GM21737 (cell line): ENCODE measurements at regions not wholly inside any gene's neighbourhood (a gene's known extent, or its start where the extent isn't known, plus 50 kb on each side); places are given as distances from the start of the nearest gene placed in this dataset.

Experiments
- ATAC-seq: cut with Tn5 transposase; IDR thresholded peaks from one replicate; pipeline ENCODE4 v1.9.1; 2021; ENCODE audit warnings: mild to moderate bottlenecking, moderate library complexity; ENCODE audit not compliant: unreplicated experiment

DNA sequence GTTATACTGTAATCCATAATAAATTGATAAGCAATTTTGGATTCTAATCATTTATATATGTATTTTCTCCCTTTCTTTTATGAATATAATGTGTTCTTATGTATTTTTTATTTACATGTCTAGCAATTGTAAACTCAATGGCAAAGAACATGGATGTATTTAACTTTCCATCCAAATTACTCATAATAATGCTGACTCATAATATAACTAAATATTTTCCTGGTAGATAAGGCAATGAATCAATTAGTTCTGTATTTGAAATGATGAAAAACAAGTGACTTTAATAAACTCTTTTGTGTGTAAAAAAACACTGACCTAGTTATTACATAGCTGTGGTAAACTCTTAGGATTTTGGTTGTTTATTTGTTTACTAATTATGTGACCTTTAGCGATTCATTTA, 211.2 kb downstream of the DTHD1 start:
- ATAC-seq: no peak

DNA sequence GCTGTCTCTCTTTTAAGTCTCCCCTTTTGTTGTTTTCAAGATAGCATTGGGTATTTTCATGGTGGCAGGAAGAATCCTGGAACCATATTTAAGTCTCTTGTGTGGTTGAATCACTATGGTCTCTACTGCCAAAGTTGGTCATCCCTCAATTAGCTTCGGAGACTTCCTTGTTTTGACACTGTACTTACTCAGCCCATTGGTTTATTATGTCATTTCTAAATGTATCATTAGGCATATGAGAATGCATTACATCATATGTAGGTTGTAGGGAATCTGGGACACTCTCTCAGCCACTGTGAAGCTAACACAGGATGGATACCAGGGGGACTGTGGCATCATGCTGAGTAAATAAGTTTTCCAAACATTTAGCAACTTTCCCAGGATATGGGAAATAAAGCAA, 211.8 kb downstream of the DTHD1 start:
- ATAC-seq: no peak

DNA sequence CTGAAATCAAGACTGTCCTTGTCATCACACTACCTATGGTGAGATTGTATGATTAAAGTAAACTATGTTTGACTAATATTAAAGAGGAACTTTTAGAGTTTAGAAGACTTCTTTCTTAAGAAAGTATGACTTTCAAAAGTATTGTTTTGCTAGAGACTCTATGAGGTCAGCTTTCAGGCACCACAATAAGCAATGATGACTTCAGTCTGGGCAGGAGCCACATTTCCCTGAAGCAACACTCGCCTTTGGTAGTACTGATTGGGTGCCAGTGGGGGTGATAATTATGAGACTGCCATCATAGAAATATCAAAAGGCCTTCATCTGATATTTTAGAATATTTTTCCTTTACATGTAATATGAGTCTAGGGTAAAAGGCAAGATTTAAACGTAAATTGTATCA, 212.6 kb downstream of the DTHD1 start:
- no peak for ATAC-seq

DNA sequence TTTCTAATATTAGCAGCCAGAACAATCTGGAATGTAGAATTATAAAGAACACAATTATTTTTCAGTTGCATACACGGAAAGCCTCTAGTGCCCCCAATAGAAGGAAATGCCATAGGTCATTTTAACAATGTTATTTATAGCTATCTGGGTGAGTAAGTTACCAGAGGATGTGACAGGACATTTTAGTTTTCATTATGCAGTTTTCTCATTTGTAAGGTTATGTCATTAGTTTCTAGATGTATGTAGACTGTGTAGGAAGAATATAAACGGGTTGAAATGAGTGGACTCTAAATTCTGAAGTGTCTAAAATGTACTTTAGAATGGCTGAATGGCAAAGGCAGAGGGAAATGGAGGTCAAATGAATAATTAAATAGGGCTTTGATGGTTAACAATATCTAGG, 213.3 kb downstream of the DTHD1 start:
- no peak for ATAC-seq

DNA sequence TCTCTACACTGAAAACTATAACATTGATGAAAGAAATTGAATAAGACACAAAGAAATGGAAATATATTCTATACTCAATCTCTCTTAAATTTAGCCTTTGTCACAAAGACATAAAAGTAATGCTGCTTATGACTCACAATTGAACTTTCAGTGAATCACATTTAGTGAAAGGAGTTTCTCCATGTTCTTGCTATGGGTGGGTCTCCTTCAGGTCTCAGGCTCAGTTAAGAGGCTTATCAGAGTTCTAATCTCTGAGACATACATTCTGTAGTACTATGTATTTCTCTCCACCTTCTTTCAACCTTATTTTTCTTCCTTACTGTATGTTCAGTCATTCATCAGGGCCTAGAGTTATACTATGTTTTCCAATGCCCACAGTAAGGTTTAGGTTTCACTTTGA, 220.9 kb downstream of the DTHD1 start:
- no peak for ATAC-seq

GRCh38 chr4:36508394-36508793, 227.0 kb downstream of the DTHD1 start:
- no peak for ATAC-seq

- no peak for ATAC-seq
Measured at GRCh38 chr4:36509845-36510244, 228.4 kb downstream of the DTHD1 start.

- no peak for ATAC-seq
Measured at GRCh38 chr4:36511785-36512184, 230.4 kb downstream of the DTHD1 start.

- no peak for ATAC-seq
Measured at GRCh38 chr4:36516522-36517095, 235.2 kb downstream of the DTHD1 start.

- no peak for ATAC-seq
Measured at GRCh38 chr4:36523182-36523581, 241.8 kb downstream of the DTHD1 start.

DNA sequence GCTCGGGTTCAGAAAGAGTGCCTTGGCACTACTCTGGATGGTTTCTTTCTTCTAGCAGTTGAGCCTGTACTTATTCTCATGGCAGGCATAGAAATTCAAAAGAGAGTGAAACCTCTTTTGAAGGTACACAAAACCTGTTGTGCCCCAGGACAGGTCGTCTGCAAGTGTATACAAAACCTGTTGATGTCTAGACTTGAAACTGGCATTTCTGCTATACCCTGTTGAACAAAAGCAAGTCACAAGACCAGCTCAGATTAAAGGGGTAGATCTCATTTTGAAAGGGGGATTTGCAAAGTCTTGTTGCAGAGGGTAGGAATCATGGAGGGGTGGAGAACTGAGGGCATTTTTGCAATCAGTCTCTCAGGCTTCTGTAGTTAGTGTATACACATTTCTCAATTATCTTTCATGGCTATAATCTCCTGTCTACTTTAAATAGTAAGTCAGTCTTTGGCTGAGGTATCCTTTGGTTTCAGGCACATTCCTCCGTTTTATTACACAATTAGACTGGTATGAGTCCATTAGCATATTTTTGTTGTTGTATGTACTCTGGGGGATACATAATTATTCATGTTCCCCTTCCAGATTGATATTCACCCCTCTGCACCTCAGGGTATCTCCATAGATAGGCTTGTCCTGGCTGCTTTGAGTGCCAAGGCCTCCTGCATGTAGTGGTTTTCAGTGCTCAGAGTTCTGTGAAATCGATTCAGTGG, 251.4 kb downstream of the DTHD1 start:
- no peak for ATAC-seq

DNA sequence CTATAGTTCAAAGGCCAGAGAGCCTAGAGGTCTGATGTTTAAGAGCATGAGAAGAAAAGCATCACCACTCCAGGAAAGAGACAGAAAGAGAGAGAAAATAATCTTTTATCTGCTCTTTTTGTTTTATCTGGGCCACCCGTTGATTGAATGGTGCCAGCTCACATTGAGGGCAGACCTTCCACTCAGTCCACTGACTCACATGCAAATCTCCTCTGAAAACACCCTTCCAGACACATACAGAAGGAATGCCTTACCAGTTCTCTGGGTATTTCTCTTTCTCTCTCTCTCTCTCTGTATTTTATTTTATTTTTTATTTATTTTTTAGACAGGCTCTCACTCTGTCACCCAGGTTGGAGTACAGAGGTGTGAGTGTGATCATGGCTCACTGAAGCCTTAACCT, 252.5 kb downstream of the DTHD1 start:
- no peak for ATAC-seq

GRCh38 chr4:36547383-36547782, 266.0 kb downstream of the DTHD1 start:
- no peak for ATAC-seq

DNA sequence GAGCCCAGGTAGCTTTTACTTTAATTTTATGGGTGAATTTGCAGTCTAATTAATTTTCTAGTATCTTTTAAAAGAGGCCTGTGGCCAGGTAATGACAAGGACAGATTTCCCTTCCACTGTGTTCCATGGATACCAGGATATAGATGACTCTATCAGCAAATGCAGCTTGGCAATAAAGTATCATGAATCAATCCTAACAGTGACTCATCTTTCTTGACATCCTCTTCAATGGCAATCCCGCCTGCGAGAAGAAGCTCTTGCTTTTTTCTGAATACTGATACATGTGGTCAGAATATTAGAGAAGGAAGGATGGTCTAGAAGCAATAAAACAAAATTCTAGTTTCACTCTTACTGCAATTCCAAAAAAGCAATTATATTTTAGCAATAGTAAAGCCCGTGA, 267.8 kb downstream of the DTHD1 start:
- ATAC-seq: no peak

- ATAC-seq: no peak
Measured at GRCh38 chr4:36549992-36550391, 268.6 kb downstream of the DTHD1 start.

DNA sequence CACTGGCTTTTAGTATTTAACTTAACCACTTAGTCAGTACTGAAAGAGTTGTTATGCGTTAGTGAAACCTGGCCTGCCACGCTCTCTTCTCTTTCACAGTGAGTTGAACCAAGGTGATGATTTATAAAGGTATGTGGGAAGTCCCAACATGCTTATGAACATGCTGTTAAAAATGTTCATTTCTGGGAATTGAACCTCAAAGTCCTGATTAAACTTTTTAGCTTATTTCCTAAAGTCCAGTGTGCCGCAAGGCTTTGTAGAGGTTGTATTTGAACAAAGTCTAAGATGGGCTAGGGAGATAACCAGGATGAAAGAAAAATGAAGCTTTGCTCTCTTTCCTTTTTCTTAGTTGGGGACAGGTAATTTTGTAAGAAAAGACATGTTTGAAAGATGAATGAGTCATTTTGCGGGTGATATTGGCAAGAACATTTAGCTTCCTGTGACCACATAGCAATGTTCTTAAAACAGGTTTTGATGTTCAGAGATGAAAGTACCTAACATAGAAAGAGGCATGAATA, 270.3 kb downstream of the DTHD1 start:
- peak; percentile 71 for ATAC-seq

GRCh38 chr4:36553029-36553428, 271.6 kb downstream of the DTHD1 start:
- no peak for ATAC-seq

- ATAC-seq: no peak
Measured at GRCh38 chr4:36553453-36553852, 272.0 kb downstream of the DTHD1 start.

DNA sequence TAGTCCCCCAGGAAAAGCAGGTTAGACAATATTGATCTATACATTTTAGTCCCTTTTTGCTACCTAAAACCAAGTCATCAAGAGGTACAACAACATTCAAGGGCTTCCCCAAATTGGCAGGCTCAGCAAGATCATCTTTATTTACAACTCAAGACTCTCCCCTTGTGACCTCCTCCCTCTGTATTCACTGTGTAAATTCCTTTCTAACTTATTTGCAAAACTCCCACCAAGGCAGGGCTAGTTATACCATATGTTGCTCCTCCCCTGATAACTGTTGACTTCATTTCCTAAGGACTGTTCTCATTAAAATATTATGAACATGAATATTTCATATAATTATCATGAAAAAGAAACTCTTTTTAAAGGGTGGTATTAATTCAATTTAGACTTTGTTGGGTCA, 275.6 kb downstream of the DTHD1 start:
- ATAC-seq: no peak

- ATAC-seq: no peak
Measured at GRCh38 chr4:36568575-36568974, 287.2 kb downstream of the DTHD1 start.

DNA sequence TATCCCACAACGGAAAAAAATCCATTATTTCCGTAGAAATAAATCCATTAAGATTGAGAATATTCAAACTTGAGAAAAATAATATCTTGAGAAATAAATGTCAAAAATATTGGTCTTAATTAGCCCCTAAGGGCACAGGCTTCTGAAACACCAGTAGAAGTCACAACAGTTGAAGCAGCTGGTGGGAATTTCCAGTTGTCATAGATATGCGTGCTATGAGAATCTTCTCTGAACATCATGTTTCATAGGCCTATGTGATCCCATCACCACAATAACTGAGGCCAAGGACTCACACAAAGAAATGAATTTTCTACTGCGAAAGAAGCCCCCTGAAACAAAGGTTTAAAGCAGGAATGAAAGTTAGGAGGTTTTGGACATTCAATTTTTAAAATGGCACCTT, 292.0 kb downstream of the DTHD1 start:
- ATAC-seq: no peak

DNA sequence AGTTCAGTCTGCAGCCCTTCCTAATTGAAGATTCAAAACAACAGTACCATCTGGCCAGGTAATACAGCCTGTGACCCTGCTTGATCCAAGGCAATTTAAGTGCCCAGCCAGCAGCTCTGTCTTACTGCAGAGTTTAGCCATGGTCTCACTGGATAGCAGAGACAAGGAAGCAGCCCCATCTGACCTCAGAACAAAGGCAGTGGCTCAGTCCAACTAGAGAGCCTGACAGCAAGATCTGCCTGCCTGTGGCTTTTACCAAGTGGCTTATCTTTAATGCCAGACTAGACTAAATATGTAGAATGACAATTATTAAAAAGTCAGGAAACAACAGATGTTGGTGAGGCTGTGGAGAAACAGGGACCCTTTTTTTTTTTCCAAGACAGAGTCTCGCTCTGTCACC, 293.4 kb downstream of the DTHD1 start:
- no peak for ATAC-seq

DNA sequence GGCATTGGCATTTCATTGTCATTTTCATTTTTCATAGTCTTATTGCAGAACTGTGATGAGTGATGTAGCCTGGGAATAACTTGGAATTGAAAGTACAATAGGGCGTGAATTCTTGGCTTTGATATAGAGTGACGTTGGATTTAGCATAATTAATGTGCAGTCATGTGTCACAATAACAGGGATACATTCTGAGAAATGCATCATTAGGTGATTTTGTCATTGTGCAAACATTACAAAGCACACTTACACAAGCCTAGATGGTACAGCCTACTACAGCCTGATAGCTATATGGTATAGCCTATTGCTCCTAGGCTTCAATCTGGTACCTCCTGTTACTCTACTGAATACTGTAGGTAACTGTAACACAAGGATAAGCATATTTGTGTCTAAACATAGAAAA, 300.8 kb downstream of the DTHD1 start:
- no peak for ATAC-seq
